Memory B cell (primary cell): ENCODE measurements at regions not wholly inside any gene's neighbourhood (a gene's known extent, or its start where the extent isn't known, plus 50 kb on each side); places are given as distances from the start of the nearest gene placed in this dataset.

ENCODE experiments used
- ATAC-seq: fragments of 150-1000 bp; cut with Tn5 transposase; 2 replicates; pipeline ENCODE4 v1.10.0; 2021; ENCODE audit warnings: low read depth, mild to moderate bottlenecking, moderate library complexity
- DNase-seq, 2 donors: peaks; one replicate each; pipeline ENCODE4 v3.0.0; 2022; ENCODE audit warnings: low spot score in 2 of 2
- H3K27ac Mint-ChIP-seq: one replicate; pipeline ENCODE4 v1.8.0; 2022; ENCODE audit warnings: mild to moderate bottlenecking, moderate library complexity, mixed read lengths
- H3K27me3 Mint-ChIP-seq: one replicate; pipeline ENCODE4 v1.8.0; 2022; ENCODE audit warnings: mixed read lengths
- H3K36me3 Mint-ChIP-seq: one replicate; pipeline ENCODE4 v1.8.0; 2022; ENCODE audit warnings: mild to moderate bottlenecking, mixed read lengths
- H3K4me1 Mint-ChIP-seq: one replicate; pipeline ENCODE4 v1.8.0; 2022; ENCODE audit warnings: mixed read lengths
- H3K4me3 Mint-ChIP-seq: one replicate; pipeline ENCODE4 v1.8.0; 2022; ENCODE audit warnings: mild to moderate bottlenecking, moderate library complexity, mixed read lengths
- H3K9me3 Mint-ChIP-seq: one replicate; pipeline ENCODE4 v1.8.0; 2022; ENCODE audit warnings: mixed read lengths

DNA sequence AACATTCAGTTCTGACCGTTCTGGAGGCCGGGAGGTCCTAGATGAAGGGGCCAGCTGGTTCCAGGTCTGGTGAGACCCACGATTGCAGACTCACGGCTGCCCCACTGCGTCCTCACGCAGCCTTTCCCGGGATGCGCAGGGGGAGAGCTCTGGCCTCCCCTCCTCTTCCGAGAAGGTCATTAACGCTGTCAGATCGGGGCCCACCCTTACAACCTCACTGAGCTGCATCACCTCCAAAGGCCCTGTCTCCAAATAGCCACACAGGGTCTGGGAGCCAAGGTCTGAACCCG, 66.6 kb upstream of the PPP1R26 start:
- Mint-ChIP-seq H3K27ac (no peak overlapping the region), H3K36me3 (no peaks in the 10 kb centered on the region), H3K9me3 (no peaks in the 10 kb centered on the region), H3K4me3 (no peak overlapping the region), H3K27me3 (peaks cover 2% of the 10 kb centered on the region), H3K4me1 (no peaks in the 10 kb centered on the region)
- DNase-seq: no peak
- no peak for ATAC-seq

DNA sequence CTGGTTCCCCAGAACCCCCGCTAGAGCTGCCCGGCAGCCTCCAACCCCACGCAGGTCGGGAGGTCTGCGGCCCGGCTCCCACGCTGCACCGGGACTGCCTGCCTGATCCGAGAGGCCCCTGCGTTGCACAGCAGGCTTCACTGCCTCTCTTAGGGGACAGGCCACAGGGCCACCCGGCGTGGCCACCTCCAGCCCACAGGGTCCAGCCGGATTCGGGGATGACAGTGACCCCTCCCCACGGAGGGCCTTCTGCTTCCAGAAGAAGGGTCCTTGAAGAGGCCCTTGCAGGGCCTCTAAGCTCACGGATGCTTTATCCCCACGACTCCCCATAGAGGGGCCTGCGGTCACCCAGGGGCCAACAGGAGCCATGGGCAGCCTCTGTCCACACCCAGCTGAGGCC, 66.1 kb upstream of the PPP1R26 start:
- H3K36me3 Mint-ChIP-seq: no peaks in the 10 kb centered on the region
- H3K4me3 Mint-ChIP-seq: no peak overlapping the region
- no peak for DNase-seq
- peaks cover 2% of the 10 kb centered on the region for H3K27me3 Mint-ChIP-seq
- H3K4me1 Mint-ChIP-seq: no peaks in the 10 kb centered on the region
- H3K9me3 Mint-ChIP-seq: no peaks in the 10 kb centered on the region
- ATAC-seq: no peak
- no peak overlapping the region for H3K27ac Mint-ChIP-seq

DNA sequence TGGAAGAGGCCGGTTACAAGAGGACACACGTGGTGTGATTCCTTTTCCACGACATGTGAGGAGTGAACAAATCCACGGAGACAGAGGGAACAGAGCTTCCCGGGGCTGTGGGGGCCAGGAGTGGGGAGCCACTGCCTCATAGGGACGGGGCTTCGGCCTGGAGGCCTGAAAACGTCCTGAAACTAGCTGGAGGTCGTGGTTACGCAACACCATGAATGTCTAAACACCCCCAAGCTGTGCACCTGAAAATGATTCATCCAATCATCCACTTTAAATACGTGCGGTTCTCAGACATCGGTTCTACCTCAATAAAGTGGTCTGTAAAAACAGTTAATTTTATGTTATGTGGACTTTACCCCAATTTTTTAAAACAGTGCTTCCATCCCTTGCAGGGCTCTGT, 65.3 kb upstream of the PPP1R26 start:
- DNase-seq: no peak
- ATAC-seq: no peak
- Mint-ChIP-seq H3K4me3 (no peak overlapping the region), H3K27ac (no peak overlapping the region), H3K36me3 (no peaks in the 10 kb centered on the region), H3K9me3 (no peaks in the 10 kb centered on the region), H3K4me1 (no peaks in the 10 kb centered on the region), H3K27me3 (peaks cover 4% of the 10 kb centered on the region)

DNA sequence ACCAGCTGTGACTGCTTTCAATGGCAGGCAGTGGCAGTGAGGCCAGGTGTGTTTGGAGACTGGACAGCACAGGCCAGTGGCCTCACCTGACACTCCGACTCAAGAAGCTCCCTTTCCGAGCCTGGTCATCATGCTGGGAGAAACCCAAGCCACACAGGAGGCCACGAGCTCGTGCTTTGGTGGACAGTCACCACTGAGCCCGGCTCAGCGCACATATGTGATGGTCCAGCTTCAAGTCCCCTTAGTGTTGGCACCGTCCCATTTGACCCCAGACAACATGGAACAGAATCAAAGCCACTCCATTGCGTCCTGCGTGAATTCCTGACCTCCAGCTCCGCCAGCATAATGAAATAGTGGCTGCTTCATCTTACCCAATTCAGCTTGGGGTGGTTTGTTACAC, 64.0 kb upstream of the PPP1R26 start:
- no peaks in the 10 kb centered on the region for H3K4me1 Mint-ChIP-seq
- peaks cover 4% of the 10 kb centered on the region for H3K27me3 Mint-ChIP-seq
- H3K36me3 Mint-ChIP-seq: no peaks in the 10 kb centered on the region
- no peak for ATAC-seq
- no peak overlapping the region for H3K27ac Mint-ChIP-seq
- no peaks in the 10 kb centered on the region for H3K9me3 Mint-ChIP-seq
- no peak overlapping the region for H3K4me3 Mint-ChIP-seq
- no peak for DNase-seq

DNA sequence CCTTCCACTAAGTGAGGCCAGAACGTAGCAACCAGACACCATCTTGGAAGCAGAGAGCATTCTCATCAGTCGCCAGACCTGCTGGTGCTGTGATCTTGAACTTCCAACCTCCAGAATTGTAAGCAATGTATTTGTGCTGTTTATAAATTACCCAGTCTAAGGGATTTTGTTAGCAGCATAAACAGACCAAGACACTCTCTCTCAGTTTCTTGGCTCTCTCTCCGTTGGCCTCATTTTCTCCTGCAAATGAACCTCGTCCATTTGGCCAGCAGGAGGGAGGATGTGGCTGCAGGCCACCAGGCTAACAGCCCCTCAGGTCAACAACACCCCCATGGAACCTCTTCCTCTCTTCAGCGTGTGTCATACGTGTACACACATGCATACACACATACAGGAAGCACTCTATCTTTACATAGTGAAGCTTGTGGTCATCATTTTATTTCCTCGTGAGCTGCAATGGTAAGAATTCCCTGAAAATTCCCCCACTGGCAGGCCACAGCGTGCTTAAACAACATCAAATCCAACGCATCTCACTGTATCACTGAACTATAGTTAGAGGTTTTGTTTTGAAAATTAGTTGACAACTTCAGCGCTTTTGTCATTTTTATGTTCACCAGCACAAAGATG, 62.8 kb upstream of the PPP1R26 start:
- Mint-ChIP-seq H3K27me3 (peaks cover 4% of the 10 kb centered on the region), H3K9me3 (no peaks in the 10 kb centered on the region), H3K27ac (no peak overlapping the region), H3K4me1 (no peaks in the 10 kb centered on the region), H3K4me3 (no peak overlapping the region), H3K36me3 (no peaks in the 10 kb centered on the region)
- DNase-seq (no peak), ATAC-seq (no peak)

DNA sequence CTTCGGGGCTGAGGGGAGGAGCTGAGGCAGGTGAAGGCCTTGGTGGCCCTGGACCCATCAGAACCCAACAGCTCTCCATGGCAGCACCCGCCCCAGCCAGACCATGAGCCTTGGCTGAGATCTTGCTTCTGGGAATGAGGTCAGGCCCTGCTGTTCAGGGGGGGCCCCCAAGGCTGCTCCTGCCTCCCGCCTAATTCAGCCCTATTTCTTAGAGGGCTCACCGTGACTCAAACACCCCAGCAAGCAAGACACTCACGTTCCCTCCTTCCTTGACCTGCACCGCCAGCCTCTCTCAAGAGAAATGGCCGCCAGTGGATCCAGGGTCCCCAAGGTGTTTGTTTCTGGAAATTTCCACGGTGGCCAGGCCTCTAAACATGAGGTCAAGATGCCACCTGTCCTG, 61.4 kb upstream of the PPP1R26 start:
- Mint-ChIP-seq H3K36me3 (no peaks in the 10 kb centered on the region), H3K4me3 (no peak overlapping the region), H3K9me3 (no peaks in the 10 kb centered on the region), H3K27me3 (peaks cover 8% of the 10 kb centered on the region), H3K27ac (no peak overlapping the region), H3K4me1 (no peaks in the 10 kb centered on the region)
- ATAC-seq: no peak
- no peak for DNase-seq

DNA sequence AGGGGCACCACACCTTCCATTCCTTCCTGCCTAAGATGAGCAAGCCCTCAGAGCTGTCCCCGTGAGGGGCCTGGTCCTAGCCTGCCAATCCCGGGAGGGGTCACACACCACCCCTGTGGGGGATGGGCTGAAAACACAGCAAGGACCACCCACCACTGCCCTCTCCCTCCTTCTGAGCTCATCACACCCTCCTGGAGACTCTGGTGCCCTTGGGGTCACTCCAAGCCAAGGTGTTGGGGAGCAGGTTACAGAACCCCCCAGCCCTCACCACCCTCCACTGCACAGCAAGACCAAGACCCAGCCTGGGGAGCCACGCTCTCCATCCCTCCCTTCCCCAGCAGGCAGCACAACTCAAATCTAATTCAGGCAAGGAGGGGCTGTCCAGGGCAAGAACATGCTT, 60.5 kb upstream of the PPP1R26 start:
- peaks cover 1% of the 10 kb centered on the region for H3K36me3 Mint-ChIP-seq
- ATAC-seq: no peak
- no peak overlapping the region for H3K27ac Mint-ChIP-seq
- no peak for DNase-seq
- H3K27me3 Mint-ChIP-seq: peaks cover 12% of the 10 kb centered on the region
- H3K4me1 Mint-ChIP-seq: no peaks in the 10 kb centered on the region
- peaks cover 5% of the 10 kb centered on the region for H3K9me3 Mint-ChIP-seq
- H3K4me3 Mint-ChIP-seq: no peak overlapping the region

DNA sequence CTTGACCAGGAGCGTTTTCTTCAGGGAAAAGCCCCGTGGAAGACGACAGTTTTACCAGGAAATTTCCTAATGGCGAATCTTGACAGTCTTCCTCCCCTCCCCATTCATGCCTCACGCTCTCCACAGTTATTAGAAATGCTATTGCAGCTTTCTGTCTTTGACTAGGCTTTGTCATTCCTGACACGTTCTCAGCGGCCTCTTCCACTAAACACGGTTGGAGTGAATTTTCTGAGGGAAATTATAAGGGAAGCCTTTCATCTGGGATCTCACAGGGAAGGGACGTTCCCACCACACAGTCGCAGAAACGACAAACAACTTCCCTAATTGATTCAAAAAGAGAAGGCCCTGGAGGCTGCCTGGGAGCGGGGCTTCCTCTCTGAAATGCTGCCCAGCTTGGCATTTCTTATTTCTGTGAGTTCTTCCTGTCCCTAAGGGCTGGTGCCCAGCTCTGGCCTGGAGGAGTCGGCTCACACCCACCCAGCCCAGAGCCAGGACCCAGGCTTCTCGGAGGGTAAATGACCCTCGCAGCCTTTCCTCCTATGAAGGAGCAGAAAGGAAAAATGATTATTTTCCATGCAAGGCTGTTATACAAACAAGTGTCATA, 57.1 kb upstream of the PPP1R26 start:
- Mint-ChIP-seq H3K4me1 (no peaks in the 10 kb centered on the region), H3K4me3 (no peak overlapping the region), H3K36me3 (peaks cover 1% of the 10 kb centered on the region), H3K27me3 (peaks cover 12% of the 10 kb centered on the region), H3K9me3 (peaks cover 8% of the 10 kb centered on the region), H3K27ac (no peak overlapping the region)
- ATAC-seq (no peak), DNase-seq (no peak)

DNA sequence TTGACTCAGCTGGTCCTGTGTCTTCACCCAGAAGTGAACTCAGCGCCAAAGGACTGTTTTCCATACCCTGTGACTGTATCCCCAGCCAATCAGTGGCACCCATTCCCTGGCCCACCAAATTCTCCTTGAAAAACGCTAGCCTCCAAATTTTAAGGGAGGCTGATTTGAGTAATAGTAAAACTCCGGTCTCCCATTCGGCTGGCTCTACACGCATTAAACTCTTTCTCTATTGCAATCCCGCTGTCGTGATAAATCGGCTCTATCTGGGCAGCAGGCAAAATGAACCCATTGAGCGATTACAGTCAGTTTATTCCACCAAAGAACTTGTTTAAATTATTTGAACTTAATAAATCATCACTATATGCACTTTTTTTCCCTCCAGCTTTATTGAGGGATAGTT, 55.9 kb upstream of the PPP1R26 start:
- Mint-ChIP-seq H3K4me3 (no peak overlapping the region), H3K9me3 (peaks cover 13% of the 10 kb centered on the region), H3K36me3 (peaks cover 3% of the 10 kb centered on the region), H3K27me3 (peaks cover 12% of the 10 kb centered on the region), H3K27ac (no peak overlapping the region), H3K4me1 (no peaks in the 10 kb centered on the region)
- ATAC-seq (no peak), DNase-seq (no peak)
